GM21576 (cell line): ENCODE measurements at regions not wholly inside any gene's neighbourhood (a gene's known extent, or its start where the extent isn't known, plus 50 kb on each side); places are given as distances from the start of the nearest gene placed in this dataset.

Experiments
- ATAC-seq: cut with Tn5 transposase; IDR thresholded peaks from one replicate; pipeline ENCODE4 v1.9.1; 2021; ENCODE audit warnings: mild to moderate bottlenecking, moderate library complexity; ENCODE audit not compliant: unreplicated experiment

- no peak for ATAC-seq
Measured at GRCh38 chr5:173383711-173384110, 55.5 kb upstream of the STC2 start.

GRCh38 chr5:173378727-173379126 is 50.5 kb upstream of the STC2 start:
- ATAC-seq: no peak
